CD4-positive, CD25-positive, alpha-beta regulatory T cell (primary cell): ENCODE measurements at regions not wholly inside any gene's neighbourhood (a gene's known extent, or its start where the extent isn't known, plus 50 kb on each side); places are given as distances from the start of the nearest gene placed in this dataset.

Experiments used
- ATAC-seq, 2 donors: fragments of 150-1000 bp; cut with Tn5 transposase; one replicate each; pipeline ENCODE4 v1.10.0; 2021; ENCODE audit warnings: low read depth in 2 of 2, moderate number of reproducible peaks in 2 of 2, moderate library complexity in 1 of 2
- DNase-seq, 3 donors: peaks; one replicate each; pipeline versions ENCODE4 v3.0.0 to v3.0.0-alpha.2; 2012 to 2022; ENCODE audit warnings: mixed read lengths in 1 of 3
- H3K27ac ChIP-seq: one replicate; pipeline ENCODE4 v1.7.0; 2013; ENCODE audit warnings: mild to moderate bottlenecking, low read length; ENCODE audit not compliant: insufficient read depth, poor library complexity, severe bottlenecking
- H3K27me3 ChIP-seq: one replicate; pipeline ENCODE4 v1.7.0; 2013; ENCODE audit warnings: low read length; ENCODE audit not compliant: control insufficient read depth, insufficient read depth
- H3K36me3 ChIP-seq: one replicate; pipeline ENCODE4 v1.7.0; 2013; ENCODE audit warnings: mild to moderate bottlenecking, low read length, moderate library complexity; ENCODE audit not compliant: control insufficient read depth, insufficient read depth
- H3K4me1 ChIP-seq: 2 replicates; pipeline ENCODE4 v1.7.0; 2013; ENCODE audit warnings: mild to moderate bottlenecking, low read length; ENCODE audit not compliant: insufficient read depth, control insufficient read depth, poor library complexity, severe bottlenecking
- H3K4me3 ChIP-seq: one replicate; pipeline ENCODE4 v1.7.0; 2013; ENCODE audit warnings: low read depth, mild to moderate bottlenecking, low read length, moderate library complexity
- H3K9me3 ChIP-seq, 2 experiments: 1 replicate in 1 of 2; 2 replicates in 1 of 2; pipeline ENCODE4 v1.7.0; 2013; ENCODE audit warnings: low read length in 2 of 2, mild to moderate bottlenecking in 1 of 2, moderate library complexity in 1 of 2; ENCODE audit not compliant: control insufficient read depth in 2 of 2
- H3K27ac Mint-ChIP-seq, 3 donors: one replicate each; pipeline ENCODE4 v1.8.0; 2020 to 2022; ENCODE audit warnings: mild to moderate bottlenecking in 3 of 3, mixed read lengths in 3 of 3, moderate library complexity in 2 of 3
- H3K27me3 Mint-ChIP-seq: one replicate; pipeline ENCODE4 v1.8.0; 2022; ENCODE audit warnings: mild to moderate bottlenecking, mixed read lengths
- H3K36me3 Mint-ChIP-seq: one replicate; pipeline ENCODE4 v1.8.0; 2020; ENCODE audit warnings: mixed read lengths
- H3K4me1 Mint-ChIP-seq, 4 donors: one replicate each; pipeline ENCODE4 v1.8.0; 2020 to 2022; ENCODE audit warnings: mixed read lengths in 4 of 4, mild to moderate bottlenecking in 1 of 4
- H3K4me3 Mint-ChIP-seq, 4 donors: one replicate each; pipeline ENCODE4 v1.8.0; 2020 to 2022; ENCODE audit warnings: mild to moderate bottlenecking in 4 of 4, mixed read lengths in 4 of 4, moderate library complexity in 3 of 4
- H3K9me3 Mint-ChIP-seq, 7 donors: one replicate each; pipeline ENCODE4 v1.8.0; 2020 to 2022; ENCODE audit warnings: mixed read lengths in 7 of 7, mild to moderate bottlenecking in 3 of 7, moderate library complexity in 2 of 7

GRCh38 chr18:45197526-45197970, 417.7 kb upstream of the SLC14A2 start:
- H3K9me3 Mint-ChIP-seq = peaks cover 0 to 5% (median 0%) of the 10 kb centered on the region in 7 donors
- peaks cover 8% of the 10 kb centered on the region for H3K27me3 Mint-ChIP-seq
- no peak overlapping the region for H3K4me3 ChIP-seq
- H3K4me1 ChIP-seq = no peaks in the 10 kb centered on the region
- peaks cover 2% of the 10 kb centered on the region for H3K27me3 ChIP-seq
- H3K4me1 Mint-ChIP-seq = no peaks in the 10 kb centered on the region
- no peaks in the 10 kb centered on the region for H3K36me3 ChIP-seq
- no peaks in the 10 kb centered on the region for H3K36me3 Mint-ChIP-seq
- H3K9me3 ChIP-seq = no peaks in the 10 kb centered on the region
- H3K4me3 Mint-ChIP-seq = no peak overlapping the region
- no peak overlapping the region for H3K27ac Mint-ChIP-seq
- H3K27ac ChIP-seq = no peak overlapping the region
- no peak for DNase-seq
- no peak for ATAC-seq

GRCh38 chr18:45198526-45198925, 416.8 kb upstream of the SLC14A2 start:
- Histone ChIP-seq H3K27ac (no peak overlapping the region), H3K36me3 (no peaks in the 10 kb centered on the region), H3K4me3 (no peak overlapping the region), H3K27me3 (peaks cover 2% of the 10 kb centered on the region), H3K4me1 (no peaks in the 10 kb centered on the region), H3K9me3 (no peaks in the 10 kb centered on the region)
- Mint-ChIP-seq H3K36me3 (no peaks in the 10 kb centered on the region), H3K27me3 (peaks cover 8% of the 10 kb centered on the region), H3K4me1 (no peaks in the 10 kb centered on the region), H3K27ac (no peak overlapping the region), H3K9me3 (peaks cover 0 to 5% (median 0%) of the 10 kb centered on the region in 7 donors), H3K4me3 (no peak overlapping the region)
- DNase-seq (no peak), ATAC-seq (no peak)

GRCh38 chr18:45201029-45201428, 414.2 kb upstream of the SLC14A2 start:
- peaks cover 2% of the 10 kb centered on the region for H3K27me3 ChIP-seq

GRCh38 chr18:45201489-45201888, 413.8 kb upstream of the SLC14A2 start:
- Histone ChIP-seq H3K4me3 (no peak overlapping the region), H3K27ac (no peak overlapping the region), H3K4me1 (no peaks in the 10 kb centered on the region), H3K27me3 (peaks cover 2% of the 10 kb centered on the region), H3K9me3 (no peaks in the 10 kb centered on the region), H3K36me3 (no peaks in the 10 kb centered on the region)
- Mint-ChIP-seq H3K27ac (no peak overlapping the region), H3K4me3 (no peak overlapping the region), H3K36me3 (no peaks in the 10 kb centered on the region), H3K27me3 (no peaks in the 10 kb centered on the region), H3K4me1 (no peaks in the 10 kb centered on the region), H3K9me3 (peaks cover 0 to 2% (median 0%) of the 10 kb centered on the region in 7 donors)
- ATAC-seq (no peak), DNase-seq (no peak)

More at GRCh38 chr18:45201029-45201428, 414.2 kb upstream of the SLC14A2 start:
- Mint-ChIP-seq H3K27ac (no peak overlapping the region), H3K4me3 (no peak overlapping the region), H3K27me3 (no peaks in the 10 kb centered on the region), H3K9me3 (peaks cover 0 to 5% (median 0%) of the 10 kb centered on the region in 7 donors), H3K36me3 (no peaks in the 10 kb centered on the region), H3K4me1 (no peaks in the 10 kb centered on the region)
- Histone ChIP-seq H3K36me3 (no peaks in the 10 kb centered on the region), H3K27ac (no peak overlapping the region), H3K4me3 (no peak overlapping the region), H3K9me3 (no peaks in the 10 kb centered on the region), H3K4me1 (no peaks in the 10 kb centered on the region)
- ATAC-seq (no peak), DNase-seq (no peak)

- Mint-ChIP-seq H3K27ac (peak overlapping the region in 1 of 3 donors; percentile 10), H3K4me1 (no peaks in the 10 kb centered on the region), H3K9me3 (peaks cover 0 to 2% (median 0%) of the 10 kb centered on the region in 7 donors), H3K27me3 (no peaks in the 10 kb centered on the region), H3K36me3 (no peaks in the 10 kb centered on the region), H3K4me3 (no peak overlapping the region)
- DNase-seq = no peak
- no peaks in the 10 kb centered on the region for H3K4me1 ChIP-seq
- H3K36me3 ChIP-seq = no peaks in the 10 kb centered on the region
- ATAC-seq = no peak
- H3K4me3 ChIP-seq = no peak overlapping the region
- no peaks in the 10 kb centered on the region for H3K9me3 ChIP-seq
- H3K27ac ChIP-seq = no peak overlapping the region
- H3K27me3 ChIP-seq = peaks cover 2% of the 10 kb centered on the region
These were observed 413.2 kb upstream of the SLC14A2 start for GRCh38 chr18:45202061-45202460.

- H3K36me3 ChIP-seq = no peaks in the 10 kb centered on the region
- DNase-seq = no peak
- Mint-ChIP-seq H3K4me1 (no peaks in the 10 kb centered on the region), H3K4me3 (no peak overlapping the region), H3K36me3 (no peaks in the 10 kb centered on the region), H3K27ac (no peak overlapping the region), H3K9me3 (no peaks in the 10 kb centered on the region), H3K27me3 (no peaks in the 10 kb centered on the region)
- no peak overlapping the region for H3K27ac ChIP-seq
- H3K4me1 ChIP-seq = no peaks in the 10 kb centered on the region
- ATAC-seq = no peak
- no peak overlapping the region for H3K4me3 ChIP-seq
- no peaks in the 10 kb centered on the region for H3K27me3 ChIP-seq
- no peaks in the 10 kb centered on the region for H3K9me3 ChIP-seq
These were observed 411.6 kb upstream of the SLC14A2 start for GRCh38 chr18:45203677-45204076.

GRCh38 chr18:45207328-45207727, 407.9 kb upstream of the SLC14A2 start:
- Histone ChIP-seq H3K27ac (no peak overlapping the region), H3K9me3 (no peaks in the 10 kb centered on the region), H3K27me3 (no peaks in the 10 kb centered on the region), H3K36me3 (no peaks in the 10 kb centered on the region), H3K4me3 (no peak overlapping the region), H3K4me1 (no peaks in the 10 kb centered on the region)
- ATAC-seq = no peak
- DNase-seq = no peak
- no peaks in the 10 kb centered on the region for H3K27me3 Mint-ChIP-seq
- H3K27ac Mint-ChIP-seq = no peak overlapping the region
- H3K4me3 Mint-ChIP-seq = no peak overlapping the region
- no peaks in the 10 kb centered on the region for H3K36me3 Mint-ChIP-seq
- no peaks in the 10 kb centered on the region for H3K9me3 Mint-ChIP-seq
- no peaks in the 10 kb centered on the region for H3K4me1 Mint-ChIP-seq

GRCh38 chr18:45208164-45208563, 407.1 kb upstream of the SLC14A2 start:
- no peak overlapping the region for H3K27ac Mint-ChIP-seq
- no peaks in the 10 kb centered on the region for H3K27me3 ChIP-seq
- no peaks in the 10 kb centered on the region for H3K36me3 ChIP-seq

More at GRCh38 chr18:45208164-45208563, 407.1 kb upstream of the SLC14A2 start:
- no peaks in the 10 kb centered on the region for H3K9me3 ChIP-seq
- H3K9me3 Mint-ChIP-seq = no peaks in the 10 kb centered on the region
- DNase-seq (no peak), ATAC-seq (no peak)
- H3K4me3 ChIP-seq = no peak overlapping the region
- H3K36me3 Mint-ChIP-seq = no peaks in the 10 kb centered on the region
- no peak overlapping the region for H3K4me3 Mint-ChIP-seq
- H3K27ac ChIP-seq = no peak overlapping the region
- no peaks in the 10 kb centered on the region for H3K4me1 ChIP-seq
- no peaks in the 10 kb centered on the region for H3K27me3 Mint-ChIP-seq
- H3K4me1 Mint-ChIP-seq = no peaks in the 10 kb centered on the region
